Esophagus muscularis mucosa (tissue), 3 donors: ENCODE measurements at regions not wholly inside any gene's neighbourhood (a gene's known extent, or its start where the extent isn't known, plus 50 kb on each side); places are given as distances from the start of the nearest gene placed in this dataset.

Experiments used
- CTCF ChIP-seq, 3 experiments: fragments of 200-600 bp in 2 of 3; fragments of 450-650 bp in 1 of 3; sonication (generic) in 2 of 3; IDR thresholded peaks; one replicate each; pipeline ENCODE4 v1.5.1; 2017 to 2019; ENCODE audit warnings: antibody characterized with exemption in 3 of 3, mild to moderate bottlenecking in 2 of 3, moderate library complexity in 1 of 3
- POLR2A ChIP-seq: fragments of 450-650 bp; IDR thresholded peaks from one replicate; pipeline ENCODE4 v1.6.1; 2017; ENCODE audit warnings: antibody characterized with exemption, moderate library complexity, mild to moderate bottlenecking, low read depth
- POLR2AphosphoS5 ChIP-seq, 2 donors: sonication (generic); formaldehyde crosslinking; IDR thresholded peaks; one replicate each; pipeline ENCODE4 v1.6.1; 2017; ENCODE audit warnings: antibody characterized with exemption in 2 of 2

- TF ChIP-seq CTCF (IDR thresholded peaks at IDR 0.05) (no peak), POLR2A (no peak), POLR2AphosphoS5 (IDR thresholded peaks at IDR 0.05) (no peak)
Measured at GRCh38 chr4:25539241-25539640, 116.4 kb upstream of the SLC34A2 start.
